KMS-11 (cell line): ENCODE measurements at regions not wholly inside any gene's neighbourhood (a gene's known extent, or its start where the extent isn't known, plus 50 kb on each side); places are given as distances from the start of the nearest gene placed in this dataset.

Experiments
- H2AFZ ChIP-seq: fragments of 200-600 bp; sonication (generic); 2 replicates; pipeline ENCODE4 v1.6.1; 2016; ENCODE audit warnings: antibody characterized with exemption, mixed run types, low read depth
- H3K27ac ChIP-seq: fragments of 200-600 bp; sonication (generic); 2 replicates; pipeline ENCODE4 v1.6.1; 2016; ENCODE audit warnings: mild to moderate bottlenecking, mixed run types
- H3K27me3 ChIP-seq: fragments of 200-600 bp; sonication (generic); 2 replicates; pipeline ENCODE4 v1.6.1; 2017; ENCODE audit warnings: mild to moderate bottlenecking, low read depth, mixed run types, moderate library complexity; ENCODE audit not compliant: insufficient read depth
- H3K36me3 ChIP-seq: fragments of 200-600 bp; sonication (generic); 2 replicates; pipeline ENCODE4 v1.6.1; 2017; ENCODE audit warnings: mild to moderate bottlenecking, mixed run types; ENCODE audit not compliant: insufficient read depth
- H3K4me1 ChIP-seq: fragments of 200-600 bp; sonication (generic); 2 replicates; pipeline ENCODE4 v1.6.1; 2016; ENCODE audit warnings: mild to moderate bottlenecking, low read depth, mixed run types; ENCODE audit not compliant: poor library complexity, severe bottlenecking
- H3K4me2 ChIP-seq: fragments of 200-600 bp; sonication (generic); 2 replicates; pipeline ENCODE4 v1.7.0; 2016; ENCODE audit warnings: mild to moderate bottlenecking, mixed run types
- H3K4me3 ChIP-seq: fragments of 200-600 bp; sonication (generic); IDR thresholded peaks from 2 replicates; pipeline ENCODE4 v1.6.1; 2017; ENCODE audit warnings: low read depth, low read length, mixed read lengths; ENCODE audit not compliant: insufficient read depth
- H3K79me2 ChIP-seq: fragments of 200-600 bp; sonication (generic); 2 replicates; pipeline ENCODE4 v1.6.1; 2016; ENCODE audit warnings: low read depth, mixed run types; ENCODE audit not compliant: insufficient read depth
- H3K9ac ChIP-seq: fragments of 200-600 bp; sonication (generic); 2 replicates; pipeline ENCODE4 v1.6.1; 2016; ENCODE audit warnings: mild to moderate bottlenecking, mixed run types
- H4K20me1 ChIP-seq: fragments of 200-600 bp; sonication (generic); 2 replicates; pipeline ENCODE4 v1.6.1; 2016; ENCODE audit warnings: mild to moderate bottlenecking, mixed run types; ENCODE audit not compliant: insufficient read depth
- CTCF ChIP-seq: fragments of 200-600 bp; sonication (generic); conservative IDR thresholded peaks from 2 replicates; pipeline ENCODE4 v1.6.1; 2017; ENCODE audit warnings: low read depth, mild to moderate bottlenecking, antibody characterized with exemption, low read length, moderate library complexity, mixed read lengths

GRCh38 chr15:47356297-47356696 is 361.0 kb upstream of the SEMA6D start:
- no peak overlapping the region for H3K4me3 ChIP-seq
- TF ChIP-seq CTCF: no peak
- H4K20me1 ChIP-seq: no peaks in the 10 kb centered on the region
- H3K27ac ChIP-seq: no peak overlapping the region
- no peaks in the 10 kb centered on the region for H3K79me2 ChIP-seq
- no peak overlapping the region for H3K4me2 ChIP-seq
- no peak overlapping the region for H3K9ac ChIP-seq
- H2AFZ ChIP-seq: no peak overlapping the region
- H3K27me3 ChIP-seq: no peaks in the 10 kb centered on the region
- H3K4me1 ChIP-seq: no peaks in the 10 kb centered on the region
- no peaks in the 10 kb centered on the region for H3K36me3 ChIP-seq

- Histone ChIP-seq H3K9ac (no peak overlapping the region), H2AFZ (no peak overlapping the region), H3K79me2 (no peaks in the 10 kb centered on the region), H3K4me2 (no peak overlapping the region), H3K4me3 (no peak overlapping the region), H3K4me1 (no peaks in the 10 kb centered on the region), H3K36me3 (no peaks in the 10 kb centered on the region), H3K27me3 (no peaks in the 10 kb centered on the region), H4K20me1 (no peaks in the 10 kb centered on the region), H3K27ac (no peak overlapping the region)
- no peak for TF ChIP-seq CTCF
Measured at GRCh38 chr15:47358876-47359275, 358.4 kb upstream of the SEMA6D start.

GRCh38 chr15:47360305-47360704 is 357.0 kb upstream of the SEMA6D start:
- Histone ChIP-seq H3K4me1 (no peaks in the 10 kb centered on the region), H3K9ac (no peak overlapping the region), H2AFZ (no peak overlapping the region), H3K27ac (no peak overlapping the region), H4K20me1 (no peaks in the 10 kb centered on the region), H3K4me2 (no peak overlapping the region), H3K79me2 (no peaks in the 10 kb centered on the region), H3K4me3 (no peak overlapping the region), H3K36me3 (no peaks in the 10 kb centered on the region), H3K27me3 (no peaks in the 10 kb centered on the region)
- TF ChIP-seq CTCF: no peak

GRCh38 chr15:47362118-47362905 is 355.0 kb upstream of the SEMA6D start:
- Histone ChIP-seq H3K4me2 (no peak overlapping the region), H3K79me2 (no peaks in the 10 kb centered on the region), H3K36me3 (no peaks in the 10 kb centered on the region), H2AFZ (no peak overlapping the region), H3K9ac (no peak overlapping the region), H3K27me3 (no peaks in the 10 kb centered on the region), H3K4me1 (no peaks in the 10 kb centered on the region), H4K20me1 (no peaks in the 10 kb centered on the region), H3K27ac (no peak overlapping the region), H3K4me3 (no peak overlapping the region)
- TF ChIP-seq CTCF: no peak
